Loucy (cell line): ENCODE measurements at regions not wholly inside any gene's neighbourhood (a gene's known extent, or its start where the extent isn't known, plus 50 kb on each side); places are given as distances from the start of the nearest gene placed in this dataset.

ENCODE experiments used
- EZH2phosphoT487 ChIP-seq: fragments of 200-600 bp; IDR thresholded peaks from 2 replicates; pipeline ENCODE4 v1.6.1; 2018; ENCODE audit warnings: antibody characterized with exemption, mild to moderate bottlenecking, moderate library complexity, borderline replicate concordance
- TF ChIP-seq, protein P1 (sequence below): fragments of 200-600 bp; sonication (generic); conservative IDR thresholded peaks from 2 replicates; pipeline ENCODE4 v1.5.1; 2014; ENCODE audit warnings: mild to moderate bottlenecking, antibody characterized with exemption, low read length

DNA sequence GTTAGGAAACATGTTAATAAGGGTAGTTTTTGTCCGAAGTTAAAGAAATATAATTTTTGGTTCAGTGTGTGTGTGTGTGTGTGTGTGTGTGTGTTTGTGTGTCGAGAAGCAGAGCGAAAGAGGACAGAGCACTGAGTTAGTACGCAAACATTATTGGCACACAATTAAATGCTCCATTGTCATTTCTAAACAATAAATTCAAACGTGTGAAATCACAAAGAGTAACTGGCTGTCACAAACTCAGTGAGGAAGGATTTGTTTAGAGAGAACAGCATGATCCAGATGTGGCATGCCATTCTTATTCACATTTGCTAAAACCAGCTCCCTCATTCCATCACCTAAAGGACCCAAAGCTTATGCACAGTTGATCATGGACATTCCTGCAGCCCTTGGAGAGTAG lies 970.8 kb downstream of the DTWD2 start:
- TF ChIP-seq, protein P1, sequence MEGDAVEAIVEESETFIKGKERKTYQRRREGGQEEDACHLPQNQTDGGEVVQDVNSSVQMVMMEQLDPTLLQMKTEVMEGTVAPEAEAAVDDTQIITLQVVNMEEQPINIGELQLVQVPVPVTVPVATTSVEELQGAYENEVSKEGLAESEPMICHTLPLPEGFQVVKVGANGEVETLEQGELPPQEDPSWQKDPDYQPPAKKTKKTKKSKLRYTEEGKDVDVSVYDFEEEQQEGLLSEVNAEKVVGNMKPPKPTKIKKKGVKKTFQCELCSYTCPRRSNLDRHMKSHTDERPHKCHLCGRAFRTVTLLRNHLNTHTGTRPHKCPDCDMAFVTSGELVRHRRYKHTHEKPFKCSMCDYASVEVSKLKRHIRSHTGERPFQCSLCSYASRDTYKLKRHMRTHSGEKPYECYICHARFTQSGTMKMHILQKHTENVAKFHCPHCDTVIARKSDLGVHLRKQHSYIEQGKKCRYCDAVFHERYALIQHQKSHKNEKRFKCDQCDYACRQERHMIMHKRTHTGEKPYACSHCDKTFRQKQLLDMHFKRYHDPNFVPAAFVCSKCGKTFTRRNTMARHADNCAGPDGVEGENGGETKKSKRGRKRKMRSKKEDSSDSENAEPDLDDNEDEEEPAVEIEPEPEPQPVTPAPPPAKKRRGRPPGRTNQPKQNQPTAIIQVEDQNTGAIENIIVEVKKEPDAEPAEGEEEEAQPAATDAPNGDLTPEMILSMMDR: no peak
- no peak for TF ChIP-seq EZH2phosphoT487
